B cell (primary cell): ENCODE measurements at regions not wholly inside any gene's neighbourhood (a gene's known extent, or its start where the extent isn't known, plus 50 kb on each side); places are given as distances from the start of the nearest gene placed in this dataset.

Source experiments
- ATAC-seq: fragments of 200-7000 bp; cut with Tn5 transposase; one replicate; pipeline ENCODE4 v1.10.0; 2021; ENCODE audit warnings: low read depth, mild to moderate bottlenecking, moderate number of reproducible peaks, moderate library complexity
- CTCF ChIA-PET: fragments of 350-600 bp; sonication (Branson Sonifier 250); formaldehyde crosslinking; loops from one replicate; lab custom pipeline; 2021; ENCODE audit warnings: antibody characterized with exemption, inconsistent platforms; lab: Charles Lee
- POLR2A ChIA-PET: fragments of 350-600 bp; sonication (Branson Sonifier 250); formaldehyde crosslinking; loops from one replicate; lab custom pipeline; 2021; ENCODE audit warnings: antibody characterized with exemption; lab: Charles Lee
- DNase-seq: peaks from one replicate; pipeline ENCODE4 v3.0.0; 2013
- H2AFZ ChIP-seq: 2 replicates; pipeline ENCODE4 v1.6.1; 2012; ENCODE audit warnings: mild to moderate bottlenecking, low read depth, low read length; ENCODE audit not compliant: insufficient read depth, poor library complexity, severe bottlenecking
- H3K27ac ChIP-seq, 2 donors: 1 replicate in 1 of 2; 2 replicates in 1 of 2; pipeline ENCODE4 v1.5.1; 2012 to 2013; ENCODE audit warnings: low read length in 2 of 2, mild to moderate bottlenecking in 2 of 2, moderate library complexity in 1 of 2
- H3K27me3 ChIP-seq, 4 experiments: fragments of 200-600 bp in 1 of 4; sonication (generic) in 1 of 4; replicated peaks in 1 of 4; 1 replicate in 2 of 4; 2 replicates in 2 of 4; pipeline versions ENCODE4 v1.6.1 to v1.7.0; 2013 to 2016; ENCODE audit warnings: low read length in 3 of 4, mild to moderate bottlenecking in 2 of 4, mixed read lengths in 1 of 4, moderate library complexity in 1 of 4; ENCODE audit not compliant: insufficient read depth in 4 of 4, control insufficient read depth in 3 of 4; ENCODE audit errors: control extremely low read depth in 1 of 4
- H3K36me3 ChIP-seq, 2 experiments: replicated peaks in 1 of 2; 1 replicate in 1 of 2; 2 replicates in 1 of 2; pipeline versions ENCODE4 v1.6.1 to v1.7.1; 2013; ENCODE audit warnings: low read length in 1 of 2; ENCODE audit not compliant: insufficient read depth in 2 of 2, control insufficient read depth in 1 of 2; ENCODE audit errors: control extremely low read depth in 1 of 2, extremely low read depth in 1 of 2
- H3K4me1 ChIP-seq, 2 donors: fragments of 200-600 bp in 1 of 2; sonication (generic) in 1 of 2; 1 replicate in 1 of 2; 2 replicates in 1 of 2; pipeline versions ENCODE4 v1.5.1 to v1.6.1; 2013 to 2017; ENCODE audit warnings: low read length in 2 of 2; ENCODE audit not compliant: control insufficient read depth in 2 of 2, insufficient read depth in 2 of 2
- H3K4me2 ChIP-seq: replicated peaks from 2 replicates; pipeline ENCODE3; 2012; ENCODE audit warnings: mild to moderate bottlenecking, low read depth, low read length; ENCODE audit not compliant: poor library complexity, severe bottlenecking
- H3K4me3 ChIP-seq, 5 experiments: fragments of 200-600 bp in 1 of 5; sonication (generic) in 1 of 5; 1 replicate in 3 of 5; 2 replicates in 2 of 5; pipeline versions ENCODE4 v1.5.1 to v1.7.0; 2011 to 2016; ENCODE audit warnings: low read length in 4 of 5, mild to moderate bottlenecking in 4 of 5, low read depth in 2 of 5, control low read depth in 1 of 5, moderate library complexity in 1 of 5; ENCODE audit not compliant: insufficient read depth in 1 of 5; ENCODE audit errors: control extremely low read depth in 1 of 5, extremely low read depth in 1 of 5
- H3K79me2 ChIP-seq: fragments of 200-600 bp; sonication (generic); one replicate; pipeline ENCODE4 v1.6.0; 2016; ENCODE audit warnings: low read length; ENCODE audit not compliant: control insufficient read depth, insufficient read depth
- H3K9ac ChIP-seq: fragments of 200-600 bp; sonication (generic); 2 replicates; pipeline ENCODE4 v1.6.1; 2017; ENCODE audit warnings: mild to moderate bottlenecking, low read length, moderate library complexity
- H3K9me3 ChIP-seq, 3 donors: one replicate each; pipeline versions ENCODE4 v1.6.1 to v1.7.1; 2013; ENCODE audit warnings: low read length in 2 of 3; ENCODE audit not compliant: control insufficient read depth in 2 of 3, insufficient read depth in 1 of 3; ENCODE audit errors: control extremely low read depth in 1 of 3
- H4K20me1 ChIP-seq: 2 replicates; pipeline ENCODE4 v1.6.0; 2012; ENCODE audit warnings: mild to moderate bottlenecking, low read length; ENCODE audit not compliant: insufficient read depth, control insufficient read depth, poor library complexity, severe bottlenecking
- H3K27ac Mint-ChIP-seq: one replicate; pipeline ENCODE4 v1.8.0; 2021; ENCODE audit warnings: mixed read lengths
- H3K27me3 Mint-ChIP-seq: one replicate; pipeline ENCODE4 v1.8.0; 2021; ENCODE audit warnings: mixed read lengths
- H3K4me1 Mint-ChIP-seq: one replicate; pipeline ENCODE4 v1.8.0; 2021; ENCODE audit warnings: mixed read lengths
- H3K4me3 Mint-ChIP-seq: one replicate; pipeline ENCODE4 v1.8.0; 2021; ENCODE audit warnings: mixed read lengths
- H3K9me3 Mint-ChIP-seq: one replicate; pipeline ENCODE4 v1.8.0; 2022; ENCODE audit warnings: mixed read lengths; ENCODE audit not compliant: insufficient read depth
- CTCF ChIP-seq: fragments of 200-600 bp; IDR thresholded peaks from one replicate; pipeline ENCODE4 v1.8.0; 2022; ENCODE audit warnings: antibody characterized with exemption, mild to moderate bottlenecking
- EZH2 ChIP-seq: IDR thresholded peaks from 2 replicates; pipeline ENCODE4 v1.6.1; 2012; ENCODE audit warnings: borderline replicate concordance, low read depth, mild to moderate bottlenecking, moderate library complexity, low read length; ENCODE audit not compliant: insufficient read depth, poor library complexity, severe bottlenecking
- WGBS: methylation state at CpG from one replicate; pipeline ENCODE4 v1.1.5; 2013; ENCODE audit warnings: missing lambda C conversion rate; ENCODE audit not compliant: insufficient coverage; 5-methylcytosine and 5-hydroxymethylcytosine counted together
- intact Hi-C: fragments of 100-400 bp; cut with micrococcal nuclease; formaldehyde crosslinking; loops from one replicate; pipeline ENCODE4 v1.10.0; 2022

GRCh38 chr13:31594056-31594455 lies 145.3 kb upstream of the RXFP2 start:
- Histone ChIP-seq H3K4me2 (no peak overlapping the region), H2AFZ (no peak overlapping the region), H3K27ac (no peak overlapping the region), H3K4me3 (no peak overlapping the region), H4K20me1 (no peaks in the 10 kb centered on the region), H3K9me3 (peaks cover 0 to 4% (median 0%) of the 10 kb centered on the region in 3 donors), H3K4me1 (no peaks in the 10 kb centered on the region), H3K9ac (no peak overlapping the region), H3K79me2 (no peaks in the 10 kb centered on the region), H3K27me3 (no peaks in the 10 kb centered on the region), H3K36me3 (no peaks in the 10 kb centered on the region)
- ChIA-PET CTCF (no interaction called here), POLR2A (no interaction called here)
- peaks cover 3% of the 10 kb centered on the region for H3K9me3 Mint-ChIP-seq
- intact Hi-C loops: no loop called here
- no peak for TF ChIP-seq EZH2
- TF ChIP-seq CTCF: no peak
- H3K4me3 Mint-ChIP-seq: no peak overlapping the region
- no peaks in the 10 kb centered on the region for H3K4me1 Mint-ChIP-seq
- 98% methylated on average over 5 of the region's 5 CpGs for whole genome bisulfite sequencing
- H3K27me3 Mint-ChIP-seq: no peaks in the 10 kb centered on the region
- no peak overlapping the region for H3K27ac Mint-ChIP-seq
- DNase-seq (no peak), ATAC-seq (no peak)

- whole genome bisulfite sequencing: no CpG with 5 or more reads among the region's 2 CpGs
- Histone ChIP-seq H3K27me3 (no peaks in the 10 kb centered on the region), H3K79me2 (no peaks in the 10 kb centered on the region), H2AFZ (no peak overlapping the region), H3K9me3 (peaks cover 0 to 4% (median 0%) of the 10 kb centered on the region in 3 donors), H3K36me3 (no peaks in the 10 kb centered on the region), H3K27ac (no peak overlapping the region), H3K9ac (no peak overlapping the region), H3K4me2 (no peak overlapping the region), H3K4me3 (no peak overlapping the region), H3K4me1 (no peaks in the 10 kb centered on the region), H4K20me1 (no peaks in the 10 kb centered on the region)
- no peak overlapping the region for H3K4me3 Mint-ChIP-seq
- no peaks in the 10 kb centered on the region for H3K27me3 Mint-ChIP-seq
- TF ChIP-seq EZH2: no peak
- no peak for TF ChIP-seq CTCF
- ChIA-PET POLR2A (no interaction called here), CTCF (no interaction called here)
- H3K4me1 Mint-ChIP-seq: no peaks in the 10 kb centered on the region
- peaks cover 3% of the 10 kb centered on the region for H3K9me3 Mint-ChIP-seq
- no peak for ATAC-seq
- intact Hi-C loops: no loop called here
- no peak for DNase-seq
- H3K27ac Mint-ChIP-seq: no peak overlapping the region
Observed at GRCh38 chr13:31595563-31595962, 143.8 kb upstream of the RXFP2 start.
